HepG2 (cell line): ENCODE measurements at regions not wholly inside any gene's neighbourhood (a gene's known extent, or its start where the extent isn't known, plus 50 kb on each side); places are given as distances from the start of the nearest gene placed in this dataset.

Source experiments
- ATAC-seq: fragments of 200-7000 bp; cut with Tn5 transposase; 3 replicates; pipeline ENCODE4 v1.9.1; 2020; ENCODE audit warnings: mild to moderate bottlenecking, moderate library complexity
- BruUV-seq: library from RNA; stranded (reverse); fragments of 400-500 nt; replicated peaks from 2 replicates; lab custom pipeline; 2021; lab: Mats Ljungman, UMichigan
- CTCF ChIA-PET: fragments of 300-600 bp; formaldehyde crosslinking; extraction: SDS; loops from one replicate; lab custom pipeline; 2021; ENCODE audit warnings: low total read pairs, inconsistent platforms, low intra/inter-chr PET ratio; lab: Yijun Ruan, JAX
- POLR2A ChIA-PET: fragments of 350-600 bp; sonication (Branson Sonifier 250); formaldehyde crosslinking; loops from one replicate; lab custom pipeline; 2020; ENCODE audit warnings: antibody characterized with exemption, inconsistent platforms; lab: Yijun Ruan, JAX
- DNase-seq: peaks from one replicate; pipeline ENCODE4 v3.0.0-alpha.2; 2015; ENCODE audit warnings: low spot score
- FAIRE-seq: peaks from 3 replicates; lab custom pipeline; 2011; peaks lifted over from hg19 to GRCh38; lab: Jason Lieb, UNC
- H2AFZ ChIP-seq: one replicate; pipeline ENCODE4 v1.6.1; 2011; ENCODE audit warnings: low read length, inconsistent platforms
- H3K27ac ChIP-seq: fragments of 300-600 bp; 3 replicates; pipeline ENCODE4 v1.8.0; 2011; ENCODE audit warnings: mixed run types, mild to moderate bottlenecking, mixed read lengths, low read length, inconsistent platforms; ENCODE audit not compliant: insufficient read depth; ENCODE audit errors: extremely low read length
- H3K27me3 ChIP-seq, 2 experiments: fragments of 200-600 bp in 1 of 2; 2 replicates in 1 of 2; 3 replicates in 1 of 2; pipeline versions ENCODE4 v1.6.0 to v1.8.0; 2011; ENCODE audit warnings: low read length in 2 of 2, mild to moderate bottlenecking in 2 of 2, moderate library complexity in 2 of 2, inconsistent platforms in 1 of 2; ENCODE audit not compliant: insufficient read depth in 2 of 2, control insufficient read depth in 1 of 2
- H3K36me3 ChIP-seq, 2 experiments: fragments of 200-600 bp in 1 of 2; replicated peaks in 1 of 2; 2 replicates in 1 of 2; 3 replicates in 1 of 2; pipeline versions ENCODE4 v1.5.1 to v1.8.0; 2011; ENCODE audit warnings: low read length in 2 of 2, inconsistent platforms in 1 of 2; ENCODE audit not compliant: insufficient read depth in 2 of 2, control insufficient read depth in 1 of 2
- H3K4me1 ChIP-seq: 2 replicates; pipeline ENCODE4 v1.5.1; 2012; ENCODE audit warnings: low read length, inconsistent platforms; ENCODE audit not compliant: insufficient read depth
- H3K4me2 ChIP-seq: 2 replicates; pipeline ENCODE4 v1.6.0; 2011; ENCODE audit warnings: low read depth, low read length, inconsistent platforms
- H3K4me3 ChIP-seq, 3 experiments: fragments of 200-600 bp in 1 of 3; sonication (generic), shearing (Covaris generic) in 1 of 3; replicated peaks in 1 of 3; 2 replicates each; pipeline ENCODE4 v1.5.1; 2011 to 2016; ENCODE audit warnings: low read length in 3 of 3, inconsistent platforms in 2 of 3, low read depth in 2 of 3, mild to moderate bottlenecking in 2 of 3, control low read depth in 1 of 3, mixed read lengths in 1 of 3; ENCODE audit not compliant: insufficient read depth in 1 of 3
- H3K79me2 ChIP-seq: one replicate; pipeline ENCODE4 v1.6.1; 2011; ENCODE audit warnings: low read length, inconsistent platforms; ENCODE audit not compliant: insufficient read depth
- H3K9ac ChIP-seq: 2 replicates; pipeline ENCODE4 v1.6.0; 2011; ENCODE audit warnings: mild to moderate bottlenecking, low read depth, low read length, inconsistent platforms; ENCODE audit not compliant: insufficient read depth
- H3K9me3 ChIP-seq: 2 replicates; pipeline ENCODE4 v1.5.1; 2012; ENCODE audit warnings: mild to moderate bottlenecking, low read length
- H4K20me1 ChIP-seq: 2 replicates; pipeline ENCODE4 v1.6.0; 2011; ENCODE audit warnings: inconsistent platforms, mild to moderate bottlenecking, low read length, moderate library complexity; ENCODE audit not compliant: insufficient read depth
- ZSCAN9 ChIP-seq: IDR thresholded peaks from 2 replicates; pipeline ENCODE4 v1.6.1; 2016; ENCODE audit warnings: borderline replicate concordance
- WGBS: methylation state at CpG from one replicate; pipeline ENCODE4 v1.1.6; 2017; ENCODE audit warnings: low lambda C conversion rate; 5-methylcytosine and 5-hydroxymethylcytosine counted together
- in situ Hi-C: cut with HindIII; loops from 2 replicates; pipeline ENCODE4 v1.10.0; 2017; ENCODE audit warnings: low pct_unique_long_range_greater_than_20kb; ENCODE audit not compliant: extremely low pct_ligation_motif_present
- intact Hi-C: fragments of 100-400 bp; cut with micrococcal nuclease; formaldehyde crosslinking; loops from one replicate; pipeline ENCODE4 v1.10.0; 2022; ENCODE audit not compliant: unreplicated experiment
- TF ChIP-seq, protein P1 (sequence below): sonication (generic); formaldehyde crosslinking; IDR thresholded peaks from 2 replicates; pipeline ENCODE4 v1.5.1; 2020; ENCODE audit warnings: missing genetic modification reagents, mild to moderate bottlenecking, borderline replicate concordance
- TF ChIP-seq, protein P2 (sequence below): sonication (generic); formaldehyde crosslinking; IDR thresholded peaks from 2 replicates; pipeline ENCODE4 v1.4.0; 2020; ENCODE audit warnings: missing genetic modification reagents, borderline replicate concordance
- TF ChIP-seq, protein P3 (sequence below): sonication (generic); formaldehyde crosslinking; IDR thresholded peaks from 2 replicates; pipeline ENCODE4 v1.4.0; 2020; ENCODE audit warnings: missing genetic modification reagents, borderline replicate concordance
- TF ChIP-seq, protein P4 (sequence below), 2 experiments: sonication (generic) in 1 of 2; formaldehyde crosslinking in 1 of 2; IDR thresholded peaks; 2 replicates each; pipeline versions ENCODE4 v1.4.0 to v1.6.1; 2018 to 2020; ENCODE audit warnings: missing genetic modification reagents in 2 of 2, borderline replicate concordance in 1 of 2, low read depth in 1 of 2, mild to moderate bottlenecking in 1 of 2, missing biosample characterization in 1 of 2

DNA sequence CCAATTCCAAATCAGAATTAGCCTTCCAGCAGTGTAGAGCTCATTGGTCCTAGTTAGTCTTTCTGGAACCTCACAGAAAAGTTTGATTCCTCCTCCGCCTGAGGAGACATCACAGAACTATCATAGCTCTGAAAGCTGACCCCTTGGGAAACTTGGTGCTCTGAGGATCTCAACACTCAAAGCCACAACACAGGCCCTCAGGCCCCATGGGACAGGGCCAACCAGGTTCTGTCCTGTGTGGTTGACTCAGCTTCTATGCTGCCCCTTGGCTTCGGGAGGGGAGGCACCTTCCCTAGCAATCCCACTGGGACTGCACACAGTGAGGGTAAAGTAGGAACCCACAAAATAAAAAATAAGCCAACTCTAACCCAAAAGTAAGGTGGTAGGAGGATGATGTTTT is 237.5 kb upstream of the ECI2 start (continued):
- TF ChIP-seq, protein P1, sequence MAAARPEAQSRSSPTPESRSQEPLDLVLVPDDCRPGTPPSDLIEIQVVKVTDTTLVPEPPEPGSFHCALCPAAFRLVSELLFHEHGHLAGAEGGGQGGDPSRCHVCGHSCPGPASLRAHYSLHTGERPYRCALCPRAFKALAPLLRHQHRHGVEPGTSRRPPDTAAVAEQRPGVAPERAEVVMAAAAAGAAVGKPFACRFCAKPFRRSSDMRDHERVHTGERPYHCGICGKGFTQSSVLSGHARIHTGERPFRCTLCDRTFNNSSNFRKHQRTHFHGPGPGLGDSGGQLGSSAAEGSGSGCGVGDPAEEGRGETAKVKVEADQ (CRISPR knock-in tag): no peak
- TF ChIP-seq, protein P2, sequence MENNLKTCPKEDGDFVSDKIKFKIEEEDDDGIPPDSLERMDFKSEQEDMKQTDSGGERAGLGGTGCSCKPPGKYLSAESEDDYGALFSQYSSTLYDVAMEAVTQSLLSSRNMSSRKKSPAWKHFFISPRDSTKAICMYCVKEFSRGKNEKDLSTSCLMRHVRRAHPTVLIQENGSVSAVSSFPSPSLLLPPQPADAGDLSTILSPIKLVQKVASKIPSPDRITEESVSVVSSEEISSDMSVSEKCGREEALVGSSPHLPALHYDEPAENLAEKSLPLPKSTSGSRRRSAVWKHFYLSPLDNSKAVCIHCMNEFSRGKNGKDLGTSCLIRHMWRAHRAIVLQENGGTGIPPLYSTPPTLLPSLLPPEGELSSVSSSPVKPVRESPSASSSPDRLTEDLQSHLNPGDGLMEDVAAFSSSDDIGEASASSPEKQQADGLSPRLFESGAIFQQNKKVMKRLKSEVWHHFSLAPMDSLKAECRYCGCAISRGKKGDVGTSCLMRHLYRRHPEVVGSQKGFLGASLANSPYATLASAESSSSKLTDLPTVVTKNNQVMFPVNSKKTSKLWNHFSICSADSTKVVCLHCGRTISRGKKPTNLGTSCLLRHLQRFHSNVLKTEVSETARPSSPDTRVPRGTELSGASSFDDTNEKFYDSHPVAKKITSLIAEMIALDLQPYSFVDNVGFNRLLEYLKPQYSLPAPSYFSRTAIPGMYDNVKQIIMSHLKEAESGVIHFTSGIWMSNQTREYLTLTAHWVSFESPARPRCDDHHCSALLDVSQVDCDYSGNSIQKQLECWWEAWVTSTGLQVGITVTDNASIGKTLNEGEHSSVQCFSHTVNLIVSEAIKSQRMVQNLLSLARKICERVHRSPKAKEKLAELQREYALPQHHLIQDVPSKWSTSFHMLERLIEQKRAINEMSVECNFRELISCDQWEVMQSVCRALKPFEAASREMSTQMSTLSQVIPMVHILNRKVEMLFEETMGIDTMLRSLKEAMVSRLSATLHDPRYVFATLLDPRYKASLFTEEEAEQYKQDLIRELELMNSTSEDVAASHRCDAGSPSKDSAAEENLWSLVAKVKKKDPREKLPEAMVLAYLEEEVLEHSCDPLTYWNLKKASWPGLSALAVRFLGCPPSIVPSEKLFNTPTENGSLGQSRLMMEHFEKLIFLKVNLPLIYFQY (CRISPR knock-in tag): no peak

DNA sequence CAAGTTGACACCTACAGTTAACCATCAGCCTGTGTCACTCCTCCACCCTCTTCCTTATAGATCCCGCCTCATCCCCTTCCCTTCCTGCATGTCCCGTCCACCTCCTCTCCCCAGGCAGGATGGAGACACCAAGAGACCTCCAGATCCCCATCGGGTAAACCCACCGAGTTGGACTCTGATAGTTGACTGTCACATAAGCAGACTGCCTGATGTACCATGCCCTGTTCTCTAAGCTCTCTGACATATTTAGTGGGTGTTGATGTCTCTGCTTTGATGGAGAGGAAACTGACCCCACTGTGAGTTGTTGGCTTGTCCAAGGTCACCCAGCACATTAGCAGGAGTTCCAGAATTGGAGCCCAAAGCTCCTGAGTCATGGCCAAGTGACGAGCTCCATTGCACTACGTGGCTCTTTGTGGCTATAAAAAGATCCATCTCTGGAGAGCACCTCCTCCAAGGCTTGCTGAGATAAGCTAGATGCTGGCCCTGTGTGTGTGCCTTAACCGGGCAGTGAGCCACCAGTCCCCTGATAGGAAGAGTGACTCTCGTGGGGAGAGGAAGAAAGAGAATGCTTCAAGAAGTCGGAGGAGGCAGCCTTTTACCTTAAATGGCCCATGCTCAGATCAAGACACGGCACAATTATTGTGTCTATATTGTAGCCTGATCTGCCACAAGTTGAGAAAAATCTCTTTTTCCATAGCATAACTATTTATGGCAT is 236.0 kb upstream of the ECI2 start:
- Histone ChIP-seq H3K9me3 (no peaks in the 10 kb centered on the region), H3K36me3 (no peaks in the 10 kb centered on the region), H3K4me2 (no peak overlapping the region), H3K4me1 (no peaks in the 10 kb centered on the region), H4K20me1 (no peaks in the 10 kb centered on the region), H3K79me2 (no peaks in the 10 kb centered on the region), H3K27me3 (peaks cover 0 to 50% of the 10 kb centered on the region in 2 experiments; a peak in 4 of 5 replicates), H3K4me3 (no peak overlapping the region), H3K27ac (no peak overlapping the region), H3K9ac (no peak overlapping the region), H2AFZ (no peak overlapping the region)
- intact Hi-C loops: no loop called here
- no peak for TF ChIP-seq ZSCAN9 (CRISPR knock-in tag)
- TF ChIP-seq, protein P3, sequence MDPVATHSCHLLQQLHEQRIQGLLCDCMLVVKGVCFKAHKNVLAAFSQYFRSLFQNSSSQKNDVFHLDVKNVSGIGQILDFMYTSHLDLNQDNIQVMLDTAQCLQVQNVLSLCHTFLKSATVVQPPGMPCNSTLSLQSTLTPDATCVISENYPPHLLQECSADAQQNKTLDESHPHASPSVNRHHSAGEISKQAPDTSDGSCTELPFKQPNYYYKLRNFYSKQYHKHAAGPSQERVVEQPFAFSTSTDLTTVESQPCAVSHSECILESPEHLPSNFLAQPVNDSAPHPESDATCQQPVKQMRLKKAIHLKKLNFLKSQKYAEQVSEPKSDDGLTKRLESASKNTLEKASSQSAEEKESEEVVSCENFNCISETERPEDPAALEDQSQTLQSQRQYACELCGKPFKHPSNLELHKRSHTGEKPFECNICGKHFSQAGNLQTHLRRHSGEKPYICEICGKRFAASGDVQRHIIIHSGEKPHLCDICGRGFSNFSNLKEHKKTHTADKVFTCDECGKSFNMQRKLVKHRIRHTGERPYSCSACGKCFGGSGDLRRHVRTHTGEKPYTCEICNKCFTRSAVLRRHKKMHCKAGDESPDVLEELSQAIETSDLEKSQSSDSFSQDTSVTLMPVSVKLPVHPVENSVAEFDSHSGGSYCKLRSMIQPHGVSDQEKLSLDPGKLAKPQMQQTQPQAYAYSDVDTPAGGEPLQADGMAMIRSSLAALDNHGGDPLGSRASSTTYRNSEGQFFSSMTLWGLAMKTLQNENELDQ (CRISPR knock-in tag): no peak
- TF ChIP-seq, protein P4, sequence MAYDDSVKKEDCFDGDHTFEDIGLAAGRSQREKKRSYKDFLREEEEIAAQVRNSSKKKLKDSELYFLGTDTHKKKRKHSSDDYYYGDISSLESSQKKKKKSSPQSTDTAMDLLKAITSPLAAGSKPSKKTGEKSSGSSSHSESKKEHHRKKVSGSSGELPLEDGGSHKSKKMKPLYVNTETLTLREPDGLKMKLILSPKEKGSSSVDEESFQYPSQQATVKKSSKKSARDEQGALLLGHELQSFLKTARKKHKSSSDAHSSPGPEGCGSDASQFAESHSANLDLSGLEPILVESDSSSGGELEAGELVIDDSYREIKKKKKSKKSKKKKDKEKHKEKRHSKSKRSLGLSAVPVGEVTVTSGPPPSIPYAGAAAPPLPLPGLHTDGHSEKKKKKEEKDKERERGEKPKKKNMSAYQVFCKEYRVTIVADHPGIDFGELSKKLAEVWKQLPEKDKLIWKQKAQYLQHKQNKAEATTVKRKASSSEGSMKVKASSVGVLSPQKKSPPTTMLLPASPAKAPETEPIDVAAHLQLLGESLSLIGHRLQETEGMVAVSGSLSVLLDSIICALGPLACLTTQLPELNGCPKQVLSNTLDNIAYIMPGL (CRISPR knock-in tag; IDR thresholded peaks at IDR 0.05; ENCODE audit: borderline replicate concordance in 1 of 2, low read depth in 1 of 2): no peak
- in situ Hi-C loops: no loop called here
- ChIA-PET POLR2A (no interaction called here), CTCF (no interaction called here)
- ATAC-seq (no peak), FAIRE-seq (no peak), DNase-seq (no peak)
- 1% methylated on average over 10 of the region's 10 CpGs for WGBS
- BruUV-seq: no TSS peak
